Activated gamma-delta T cell (primary cell): ENCODE measurements at regions not wholly inside any gene's neighbourhood (a gene's known extent, or its start where the extent isn't known, plus 50 kb on each side); places are given as distances from the start of the nearest gene placed in this dataset.
A peak's percentile ranks its signal among the peaks of the same experiment; 100 is the strongest.

ENCODE experiments used
- DNase-seq: peaks from one replicate; lab custom pipeline; 2025; lab: John Stamatoyannopoulos, UW

- DNase-seq = no peak
Observed at GRCh38 chr4:126843492-126844067, 789.2 kb upstream of the INTU start.

- no peak for DNase-seq
Observed at GRCh38 chr4:126850286-126850685, 782.5 kb upstream of the INTU start.

- DNase-seq = no peak
Observed at GRCh38 chr4:126851391-126851790, 781.4 kb upstream of the INTU start.

GRCh38 chr4:126853715-126854114 is 779.0 kb upstream of the INTU start:
- no peak for DNase-seq

GRCh38 chr4:126856906-126857305 is 775.9 kb upstream of the INTU start:
- DNase-seq = no peak

- no peak for DNase-seq
Observed at GRCh38 chr4:126859314-126859713, 773.4 kb upstream of the INTU start.

- DNase-seq = no peak
Observed at GRCh38 chr4:126859872-126860271, 772.9 kb upstream of the INTU start.

GRCh38 chr4:126860308-126860707 is 772.4 kb upstream of the INTU start:
- DNase-seq = no peak

GRCh38 chr4:126869967-126870366 is 762.8 kb upstream of the INTU start:
- DNase-seq = no peak

GRCh38 chr4:126871810-126872209 is 760.9 kb upstream of the INTU start:
- no peak for DNase-seq

GRCh38 chr4:126874533-126874932 is 758.2 kb upstream of the INTU start:
- peak; percentile 12 for DNase-seq

GRCh38 chr4:126888968-126889367 is 743.8 kb upstream of the INTU start:
- no peak for DNase-seq

GRCh38 chr4:126890383-126890782 is 742.4 kb upstream of the INTU start:
- no peak for DNase-seq

- no peak for DNase-seq
Observed at GRCh38 chr4:126890994-126891393, 741.8 kb upstream of the INTU start.

- DNase-seq = no peak
Observed at GRCh38 chr4:126894963-126895362, 737.8 kb upstream of the INTU start.

- no peak for DNase-seq
Observed at GRCh38 chr4:126895988-126896570, 736.7 kb upstream of the INTU start.

- DNase-seq = no peak
Observed at GRCh38 chr4:126897038-126897437, 735.7 kb upstream of the INTU start.

- DNase-seq = no peak
Observed at GRCh38 chr4:126898815-126899214, 733.9 kb upstream of the INTU start.

- DNase-seq = no peak
Observed at GRCh38 chr4:126899331-126899801, 733.4 kb upstream of the INTU start.

GRCh38 chr4:126906466-126906865 is 726.3 kb upstream of the INTU start:
- no peak for DNase-seq

GRCh38 chr4:126907389-126907788 is 725.4 kb upstream of the INTU start:
- DNase-seq = no peak

GRCh38 chr4:126916049-126916625 is 716.6 kb upstream of the INTU start:
- DNase-seq = no peak

GRCh38 chr4:126916626-126917140 is 716.1 kb upstream of the INTU start:
- DNase-seq = no peak
